Esophagus squamous epithelium (tissue), 4 donors: ENCODE measurements at regions not wholly inside any gene's neighbourhood (a gene's known extent, or its start where the extent isn't known, plus 50 kb on each side); places are given as distances from the start of the nearest gene placed in this dataset.

ENCODE experiments used
- CTCF ChIP-seq, 6 experiments: fragments of 450-650 bp in 4 of 6; fragments of 200-600 bp in 2 of 6; sonication (generic) in 2 of 6; IDR thresholded peaks; one replicate each; pipeline ENCODE4 v1.5.1; 2016 to 2019; ENCODE audit warnings: antibody characterized with exemption in 6 of 6, mild to moderate bottlenecking in 4 of 6, moderate library complexity in 4 of 6
- POLR2A ChIP-seq, 4 donors: fragments of 450-650 bp; IDR thresholded peaks; one replicate each; pipeline ENCODE4 v1.6.1; 2017; ENCODE audit warnings: antibody characterized with exemption in 4 of 4, mild to moderate bottlenecking in 4 of 4, moderate library complexity in 3 of 4

GRCh38 chr15:72968531-72968922 lies 83.7 kb upstream of the NEO1 start:
- TF ChIP-seq CTCF (IDR thresholded peaks at IDR 0.05) (no peak), POLR2A (IDR thresholded peaks at IDR 0.05) (no peak)
